Activated CD4-positive, alpha-beta T cell treated with anti-CD3 and anti-CD28 coated beads, Interleukin-2, Interleukin-4, amounts not matched to agents 100 ng/mL and 50 ng/mL, durations not matched to agents 16 hours and 8 hours (primary cell): ENCODE measurements at regions not wholly inside any gene's neighbourhood (a gene's known extent, or its start where the extent isn't known, plus 50 kb on each side); places are given as distances from the start of the nearest gene placed in this dataset.
"Not testable (repeated sequence)": the region's sequence is repeated elsewhere in the genome, so short reads cannot be mapped to it uniquely, and the experiment has no call there.

Source experiments
- DNase-seq: peaks from one replicate; pipeline ENCODE4 v3.0.0-alpha.2; 2020; ENCODE audit warnings: low spot score

DNA sequence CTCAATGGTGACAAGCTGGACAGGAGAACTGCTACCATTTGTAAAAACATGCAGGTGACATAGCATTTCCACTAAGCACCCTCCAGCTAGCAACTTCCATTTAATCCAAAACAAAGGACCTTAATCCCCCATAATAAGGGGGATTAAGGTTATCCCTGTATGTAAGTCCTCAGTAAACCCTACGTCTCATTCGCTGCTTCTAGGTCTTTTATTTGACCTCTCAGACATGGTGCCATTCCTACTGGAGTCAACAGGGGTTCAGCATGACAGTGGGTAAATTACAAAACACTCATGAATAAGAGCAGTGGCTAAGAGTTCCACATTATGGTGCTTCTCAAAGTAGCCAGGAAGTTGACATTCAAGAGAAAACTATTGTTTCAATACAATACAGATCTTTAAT, 121.8 kb upstream of the CAV2 start:
- DNase-seq, result no peak

DNA sequence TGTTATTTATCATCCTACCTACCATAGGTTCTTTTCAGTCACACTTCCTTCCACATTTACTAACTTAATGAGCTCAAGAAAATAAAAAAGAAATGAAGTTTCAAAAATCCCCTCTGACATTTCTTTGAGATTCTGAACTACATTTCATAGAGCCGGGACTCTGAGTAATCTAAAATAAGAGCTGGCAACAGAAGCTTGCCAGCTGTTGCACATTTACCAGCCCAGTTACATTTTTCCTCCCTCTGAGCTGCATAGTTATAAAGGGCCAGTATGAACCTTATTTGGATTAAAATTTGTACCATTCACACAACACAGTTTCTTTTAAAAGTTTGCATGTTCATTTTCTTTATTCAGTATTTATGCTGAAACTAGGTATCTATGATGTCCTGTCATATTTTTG, 119.5 kb upstream of the CAV2 start:
- DNase-seq, result no peak

DNA sequence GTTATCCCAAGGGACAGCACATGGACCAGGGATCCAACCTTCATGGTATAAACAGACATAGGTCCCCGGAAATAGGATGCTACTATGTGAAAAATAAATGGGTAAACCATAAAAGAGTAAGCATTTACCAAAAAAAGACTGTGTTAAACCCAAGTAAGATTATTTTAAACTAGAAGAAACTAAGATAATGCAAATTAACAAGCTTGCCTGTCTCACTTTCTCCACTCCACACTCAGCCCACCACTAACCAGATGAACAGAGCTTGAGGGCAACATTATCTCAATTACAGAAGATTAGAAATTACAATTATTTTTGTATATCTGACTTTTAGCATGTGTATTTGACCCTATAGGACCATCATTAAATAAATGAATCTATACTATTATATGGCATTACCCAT, 117.2 kb upstream of the CAV2 start:
- no peak for DNase-seq

DNA sequence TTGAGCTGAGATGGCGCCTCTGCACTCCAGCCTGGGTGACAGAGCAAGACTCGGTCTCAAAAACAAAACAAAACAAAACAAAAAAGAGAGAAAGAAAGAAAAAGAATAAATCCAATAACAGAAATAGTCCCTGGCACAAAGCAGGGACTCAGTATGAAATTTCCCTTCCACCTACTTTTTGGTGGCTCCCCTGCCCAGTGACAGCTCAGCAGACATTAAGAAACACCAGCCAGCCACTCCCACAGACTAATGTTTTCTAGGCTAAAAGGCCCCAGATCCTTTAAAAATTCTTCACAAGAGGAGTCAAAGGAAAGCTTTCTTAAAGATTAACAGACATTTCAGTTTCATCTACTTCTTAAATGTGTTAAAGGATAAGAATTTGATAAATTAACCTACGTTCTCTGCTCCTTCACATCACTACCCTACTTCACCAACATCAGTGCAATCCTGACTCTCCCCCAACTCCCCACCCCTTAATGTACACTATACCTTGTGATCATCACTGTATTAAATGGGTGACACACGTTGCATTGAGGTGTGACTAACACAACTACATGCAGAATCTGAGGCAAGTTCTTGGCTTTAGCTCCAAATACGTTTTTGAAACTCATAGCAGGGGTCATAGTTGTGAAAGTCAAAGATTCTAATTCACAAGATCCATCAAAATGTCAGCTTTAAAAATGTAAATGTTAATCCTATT, 114.5 kb upstream of the CAV2 start:
- DNase-seq, result no peak

DNA sequence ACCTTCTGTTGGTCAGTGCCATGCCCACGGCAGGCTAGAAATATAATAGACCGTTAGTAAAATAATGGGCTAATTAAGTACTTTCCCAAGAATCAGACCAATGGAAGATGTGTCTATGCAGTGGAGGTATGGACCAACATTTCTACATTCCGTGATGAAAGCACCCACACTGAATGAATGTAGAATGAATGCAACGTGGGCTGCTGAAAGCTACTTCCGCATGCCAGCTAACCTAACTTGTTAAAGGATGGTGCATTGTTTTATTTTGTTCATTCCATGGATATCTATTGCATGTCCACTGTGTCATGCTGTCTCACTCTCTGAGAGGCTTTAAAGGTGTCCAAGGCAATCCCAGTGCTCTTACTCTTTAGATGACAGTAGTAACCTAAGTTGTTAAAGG, 112.9 kb upstream of the CAV2 start:
- DNase-seq, result no peak

DNA sequence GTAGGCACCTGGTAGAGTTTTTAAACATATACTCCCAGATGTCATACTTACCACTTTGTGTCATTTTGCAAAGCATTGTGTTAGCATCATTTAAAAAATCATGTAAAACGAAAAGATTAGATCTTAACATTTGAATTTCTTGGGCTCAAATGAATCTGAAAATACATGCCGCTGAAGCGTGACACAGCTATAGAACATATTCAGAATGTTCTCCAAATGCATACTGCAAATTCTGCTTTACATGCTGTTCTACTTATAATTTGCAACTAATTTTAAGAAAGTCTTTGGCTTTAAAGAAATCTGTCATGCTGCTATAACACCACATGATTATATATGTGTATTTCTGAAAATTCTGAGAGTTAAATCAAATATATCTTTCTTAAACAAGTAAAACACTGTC, 109.2 kb upstream of the CAV2 start:
- no peak for DNase-seq

DNA sequence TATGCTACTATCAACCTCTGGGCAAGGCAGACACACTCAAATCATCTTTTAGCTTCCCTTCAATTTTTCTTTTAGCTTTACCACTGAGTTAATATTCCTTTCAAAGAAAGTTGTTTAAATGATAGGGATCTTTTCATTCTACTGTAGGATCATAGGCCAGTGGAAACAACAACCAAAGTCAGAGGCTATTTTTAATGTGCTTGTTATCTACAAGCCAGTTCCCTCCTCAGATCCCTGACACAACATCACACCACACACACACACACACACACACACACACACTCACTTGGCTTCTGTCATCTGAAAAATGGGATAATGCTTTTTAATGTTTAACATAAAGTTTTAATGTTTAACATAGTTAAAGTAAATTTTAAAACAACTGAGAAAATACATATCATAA, 106.7 kb upstream of the CAV2 start:
- no peak for DNase-seq

DNA sequence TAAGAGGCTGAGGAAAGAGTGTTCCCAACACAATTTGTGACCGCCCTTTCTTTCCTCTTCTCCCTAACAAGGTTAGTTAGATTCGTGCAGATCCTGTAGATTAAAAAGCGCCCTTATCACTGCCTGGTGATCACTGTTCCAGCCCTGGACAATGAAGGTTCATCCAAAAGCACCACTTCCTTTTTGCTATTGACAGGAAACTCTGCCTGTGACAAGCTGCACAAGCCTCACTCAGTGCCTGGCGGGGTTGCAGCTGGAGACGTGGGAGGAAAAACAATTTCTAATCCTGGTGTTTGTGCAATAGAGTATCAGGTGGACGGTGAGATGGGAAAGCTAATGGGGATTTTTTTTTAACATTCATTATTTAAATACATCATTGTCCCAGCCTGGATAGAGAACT, 105.9 kb upstream of the CAV2 start:
- DNase-seq, result no peak

DNA sequence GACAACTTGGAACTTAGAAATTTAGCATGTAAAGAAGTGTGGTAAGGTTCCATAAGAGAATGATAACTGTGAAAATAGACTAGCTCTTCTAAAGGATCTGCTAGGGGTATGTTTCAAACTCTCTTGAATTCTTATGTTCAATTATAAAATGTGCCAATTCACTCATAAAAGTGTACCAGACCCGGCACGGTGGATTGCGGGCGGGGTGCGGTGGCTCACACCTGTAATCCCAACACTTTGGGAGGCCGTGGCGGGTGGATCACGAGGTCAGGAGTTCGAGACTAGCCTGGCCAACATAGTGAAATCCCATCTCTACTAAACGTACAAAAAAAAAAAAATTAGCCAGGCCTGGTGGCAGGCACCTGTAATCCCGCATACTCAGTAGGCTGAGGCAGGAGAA, 105.4 kb upstream of the CAV2 start:
- no peak for DNase-seq

DNA sequence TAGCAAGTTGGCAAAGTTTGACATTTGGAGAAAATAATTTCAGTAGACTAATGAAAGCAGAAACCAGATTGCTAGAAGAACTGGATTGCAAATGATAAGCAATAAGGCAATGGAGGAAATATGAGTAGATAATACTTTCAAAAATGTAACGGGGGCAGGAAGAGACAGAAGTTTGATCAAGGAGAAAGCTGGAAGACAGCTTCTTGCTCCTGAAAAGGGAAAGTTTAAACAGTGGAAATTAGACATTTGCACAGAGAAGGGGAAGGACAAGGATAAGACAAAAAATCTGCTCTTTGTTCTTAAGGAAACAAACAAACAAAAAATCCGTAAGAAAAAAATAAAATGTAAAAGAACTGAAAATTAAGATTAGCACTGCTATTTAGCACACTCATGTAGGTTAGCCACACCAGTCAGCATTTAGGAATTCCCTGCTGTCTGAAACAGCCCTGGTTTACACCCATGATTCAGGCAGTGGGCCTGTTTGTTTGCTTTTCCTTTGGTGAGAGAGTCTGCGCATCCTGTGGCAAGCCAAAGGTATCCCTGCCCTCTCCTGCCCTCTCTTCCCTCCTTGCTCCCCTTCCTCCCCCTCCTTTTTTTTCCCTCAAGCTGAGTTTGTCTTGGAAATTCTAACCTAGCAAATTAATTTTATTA, 104.3 kb upstream of the CAV2 start:
- no peak for DNase-seq

DNA sequence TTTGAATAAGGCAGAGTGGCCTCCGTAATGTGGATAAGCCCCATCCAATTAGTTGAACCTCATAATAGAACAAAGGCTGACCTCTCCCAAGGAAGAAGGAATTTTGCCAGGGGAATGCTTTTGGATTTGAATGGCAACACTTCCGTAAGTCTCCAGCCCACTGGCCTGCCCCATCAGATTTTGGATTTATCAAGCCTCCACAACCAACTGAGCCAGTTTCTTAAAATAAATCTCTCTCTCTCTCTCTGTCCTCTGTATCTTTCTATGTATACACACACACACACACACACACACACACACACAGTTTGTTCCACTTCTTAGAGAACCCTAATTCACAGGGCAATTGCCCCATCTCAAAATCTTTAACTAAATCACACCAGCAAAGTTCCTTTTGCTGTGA, 100.9 kb upstream of the CAV2 start:
- DNase-seq, result no peak

DNA sequence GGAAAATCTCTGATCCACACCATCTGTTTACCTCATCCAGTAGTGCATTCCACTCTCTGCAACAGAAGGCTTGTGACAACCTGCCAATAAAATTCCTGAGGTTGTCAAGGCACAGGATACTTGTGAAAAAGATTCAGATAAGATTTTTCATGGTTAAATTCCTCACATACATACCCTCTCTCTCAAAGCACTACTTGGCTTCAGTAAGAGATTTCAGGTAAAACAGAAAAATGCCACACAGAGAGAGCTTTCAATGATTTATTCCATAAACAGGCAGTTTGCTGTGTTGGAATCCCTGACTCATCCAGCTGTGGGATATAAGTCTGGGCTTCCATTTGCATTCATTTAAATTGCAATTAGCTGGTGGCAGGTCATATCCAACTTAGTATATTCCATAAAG, 99.7 kb upstream of the CAV2 start:
- DNase-seq, result no peak

DNA sequence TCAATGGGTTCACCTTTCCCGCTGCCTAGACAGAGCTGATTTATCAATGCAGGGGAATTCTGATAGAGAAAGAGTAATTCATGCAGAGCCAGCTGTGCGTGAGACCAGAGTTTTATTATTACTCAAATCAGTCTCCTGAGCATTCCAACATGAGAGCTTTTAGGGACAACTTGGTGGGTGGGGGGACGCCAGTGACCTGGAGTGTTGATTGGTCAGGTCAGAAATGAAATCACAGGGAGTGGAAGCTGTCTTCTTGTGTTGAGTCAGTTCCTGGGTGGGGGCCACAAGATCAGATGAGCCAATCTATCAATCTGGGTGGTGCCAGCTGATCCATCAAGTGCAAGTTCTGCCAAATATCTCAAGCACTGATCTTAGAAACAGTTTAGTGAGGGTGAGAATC, 99.0 kb upstream of the CAV2 start:
- no peak for DNase-seq

DNA sequence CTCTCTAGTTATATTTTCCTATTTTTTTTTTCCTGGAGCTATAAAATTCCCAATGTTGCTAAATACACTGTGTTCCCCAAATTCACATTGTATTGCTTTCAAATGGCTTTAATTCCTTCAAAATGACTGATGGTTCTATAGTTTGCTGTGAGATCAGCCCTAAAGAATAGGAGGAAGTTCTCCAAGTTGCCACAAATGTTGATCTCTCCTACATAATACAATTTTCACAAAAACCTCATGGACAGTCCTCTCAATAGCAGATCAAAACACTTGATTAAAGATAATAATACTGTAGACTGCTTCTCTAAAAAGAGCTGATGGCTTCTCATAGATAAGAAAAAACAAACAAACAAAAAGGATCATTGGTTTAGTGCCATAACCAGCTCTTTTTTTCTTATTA, 97.8 kb upstream of the CAV2 start:
- DNase-seq, result no peak

DNA sequence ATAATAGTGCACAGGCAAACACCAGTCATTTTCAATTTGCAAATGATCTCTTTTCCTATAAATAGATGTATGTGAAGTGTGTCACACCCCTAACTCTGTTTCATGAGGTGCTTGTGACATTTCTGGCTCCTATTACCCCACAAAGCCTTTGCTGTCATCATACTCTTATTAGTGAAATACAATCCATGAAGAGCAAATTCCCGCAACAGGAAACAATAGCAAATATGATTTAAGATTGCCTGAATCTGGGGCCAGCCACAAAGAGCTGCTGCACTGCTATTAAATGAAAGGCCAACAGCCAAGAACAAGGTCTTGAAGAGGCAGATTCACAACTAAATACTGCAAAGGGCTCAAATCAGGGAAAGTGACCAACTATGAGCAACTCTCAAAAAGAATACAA, 96.3 kb upstream of the CAV2 start:
- DNase-seq, result no peak

DNA sequence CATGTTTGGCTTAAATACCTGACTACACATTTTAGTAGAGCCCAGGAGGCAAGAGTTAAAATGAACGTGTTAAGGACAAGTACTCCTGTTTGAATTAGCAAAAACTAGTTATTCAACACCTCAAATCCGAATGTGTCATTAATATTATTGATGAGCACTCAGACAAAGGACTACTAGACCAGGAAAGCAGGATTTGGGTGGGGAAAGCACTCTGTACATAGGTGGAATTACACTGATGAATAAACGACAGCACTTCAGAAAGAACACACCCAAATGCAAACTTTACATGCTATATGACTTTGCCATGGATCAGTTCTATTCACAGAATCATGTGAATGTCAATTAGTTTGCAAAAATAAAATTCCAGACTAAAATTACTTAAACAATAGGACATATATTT, 95.1 kb upstream of the CAV2 start:
- DNase-seq, result no peak

DNA sequence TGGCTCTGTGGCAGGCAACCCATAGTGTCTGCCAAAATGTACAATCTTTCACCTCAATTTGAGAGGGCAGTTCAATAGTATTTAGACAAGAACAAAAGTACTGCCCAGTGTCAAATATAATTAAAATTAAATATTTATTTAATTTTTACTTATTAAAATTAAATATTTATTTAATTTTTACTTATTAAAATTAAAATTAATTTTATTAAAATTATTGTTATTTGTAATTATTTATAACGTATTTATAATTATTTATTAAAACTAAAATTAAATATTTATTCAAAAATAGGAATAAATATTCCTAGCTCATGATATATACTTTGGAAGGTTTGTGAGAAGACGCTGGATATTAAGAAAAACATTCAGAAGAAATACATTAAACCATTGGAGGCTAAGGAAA, 93.7 kb upstream of the CAV2 start:
- no peak for DNase-seq

DNA sequence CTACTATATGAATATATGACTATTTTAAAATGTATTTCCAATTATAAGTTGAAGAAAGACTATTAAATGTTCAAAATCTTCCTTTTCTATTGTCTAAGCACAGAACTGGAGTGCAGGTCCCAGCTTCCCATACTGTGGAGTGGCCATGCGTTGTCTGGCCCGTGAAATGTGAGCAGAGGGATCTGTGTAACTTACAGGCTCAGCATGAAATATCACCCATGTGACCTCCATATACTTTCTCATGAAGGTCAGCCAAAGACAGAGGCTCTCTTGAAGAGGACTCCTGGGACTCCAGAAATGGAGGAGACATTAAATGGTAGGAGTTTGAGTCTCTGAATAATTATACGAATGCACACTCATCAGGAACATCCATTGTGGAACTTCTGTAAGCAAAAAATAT, 92.4 kb upstream of the CAV2 start:
- no peak for DNase-seq

DNA sequence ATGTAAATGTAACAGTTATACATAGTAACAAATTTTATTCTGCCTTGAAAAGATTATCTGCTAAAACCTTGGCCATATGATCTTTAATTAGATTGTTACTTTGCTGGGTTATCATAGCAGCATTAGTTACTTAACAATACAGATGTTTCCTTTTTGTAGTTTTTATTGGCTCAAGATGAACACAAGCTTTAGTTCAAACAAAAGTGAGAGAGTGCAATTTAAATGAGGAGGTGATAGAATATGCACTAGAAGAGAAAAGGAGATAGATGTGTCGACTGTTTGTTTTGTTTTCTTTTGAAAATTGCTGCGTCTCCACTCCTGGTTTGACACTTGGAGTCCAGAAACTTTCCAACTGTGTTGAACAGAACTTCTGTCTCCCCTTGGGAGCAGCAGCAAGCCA, 91.4 kb upstream of the CAV2 start:
- DNase-seq, result no peak

DNA sequence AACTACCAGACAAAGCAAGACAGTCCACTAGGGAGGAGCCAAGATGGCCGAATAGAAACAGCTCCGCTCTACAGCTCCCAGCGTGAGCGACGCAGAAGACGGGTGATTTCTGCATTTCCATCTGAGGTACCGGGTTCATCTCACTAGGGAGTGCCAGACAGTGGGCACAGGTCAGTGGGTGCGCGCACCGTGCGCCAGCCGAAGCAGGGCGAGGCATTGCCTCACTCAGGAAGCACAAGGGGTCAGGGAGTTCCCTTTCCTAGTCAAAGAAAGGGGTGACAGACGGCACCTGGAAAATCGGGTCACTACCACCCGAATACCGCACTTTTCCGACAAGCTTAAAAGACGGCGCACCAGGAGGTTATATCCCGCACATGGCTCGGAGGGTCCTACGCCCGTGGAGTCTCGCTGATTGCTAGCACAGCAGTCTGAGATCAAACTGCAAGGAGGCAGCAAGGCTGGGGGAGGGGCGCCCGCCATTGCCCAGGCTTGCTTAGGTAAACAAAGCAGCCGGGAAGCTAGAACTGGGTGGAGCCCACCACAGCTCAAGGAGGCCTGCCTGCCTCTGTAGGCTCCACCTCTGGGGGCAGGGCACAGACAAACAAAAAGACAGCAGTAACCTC, 90.6 kb upstream of the CAV2 start:
- not testable (repeated sequence) for DNase-seq

DNA sequence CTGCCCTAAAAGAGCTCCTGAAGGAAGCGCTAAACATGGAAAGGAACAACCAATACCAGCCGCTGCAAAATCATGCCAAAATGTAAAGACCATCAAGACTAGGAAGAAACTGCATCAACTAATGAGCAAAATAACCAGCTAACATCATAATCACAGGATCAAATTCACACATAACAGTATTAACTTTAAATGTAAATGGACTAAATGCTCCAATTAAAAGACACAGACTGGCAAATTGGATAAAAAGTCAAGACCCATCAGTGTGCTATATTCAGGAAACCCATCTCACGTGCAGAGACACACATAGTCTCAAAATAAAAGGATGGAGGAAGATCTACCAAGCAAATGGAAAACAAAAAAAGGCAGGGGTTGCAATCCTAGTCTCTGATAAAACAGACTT, 88.8 kb upstream of the CAV2 start:
- DNase-seq, result not testable (repeated sequence)

DNA sequence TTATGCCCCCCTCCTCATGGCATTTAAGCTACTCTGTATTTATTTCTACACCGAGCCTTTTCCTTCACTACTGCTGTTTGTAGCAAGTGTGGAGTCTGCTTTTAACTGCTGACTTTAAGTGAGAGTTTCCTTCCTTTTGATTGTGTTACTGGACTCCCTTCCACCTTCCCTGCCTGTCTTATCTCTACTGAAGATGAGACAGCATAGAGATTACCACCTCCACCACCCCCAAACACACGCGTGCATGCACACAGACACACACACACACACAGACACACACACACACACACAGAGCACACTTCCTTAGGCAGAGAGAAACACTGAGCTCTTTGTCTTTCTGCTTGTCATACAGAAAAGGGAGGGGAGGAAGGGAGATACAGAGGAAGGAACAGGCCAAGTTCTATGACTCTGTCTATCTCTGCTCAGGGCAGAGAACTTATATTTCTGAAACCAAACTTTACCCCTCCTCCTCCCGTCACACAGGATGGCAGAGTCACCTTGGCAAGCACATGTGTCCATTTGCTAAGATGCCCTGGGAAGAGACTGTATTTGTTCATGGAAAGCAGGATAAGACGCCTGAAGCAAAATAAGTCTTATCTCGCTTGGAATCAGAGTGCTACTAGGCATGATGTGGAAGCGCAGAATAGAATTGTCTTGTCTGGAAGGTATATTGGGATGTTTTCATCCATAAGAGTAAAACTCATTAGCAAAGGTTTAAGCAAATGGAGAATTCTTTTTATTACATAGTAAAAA, 81.8 kb upstream of the CAV2 start:
- no peak for DNase-seq

DNA sequence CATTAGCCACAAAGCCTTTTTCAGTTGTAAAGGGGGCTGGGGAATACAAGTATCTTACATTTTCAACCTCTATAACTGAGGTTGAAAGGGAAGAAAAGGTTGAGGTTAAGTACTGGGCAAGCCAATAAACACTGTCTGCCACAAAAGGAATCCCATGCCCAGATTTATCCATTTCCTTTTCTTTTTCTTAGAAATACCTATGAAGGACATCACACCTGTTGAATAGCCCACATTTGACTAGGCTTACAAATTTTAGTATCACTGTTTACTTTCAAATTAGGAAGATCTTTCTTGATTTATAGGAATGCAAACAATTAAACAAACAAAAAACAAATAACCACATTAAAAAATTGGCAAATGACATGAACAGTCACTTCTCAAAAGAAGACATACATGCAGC, 81.0 kb upstream of the CAV2 start:
- DNase-seq, result no peak
